Ishikawa (cell line): ENCODE measurements at regions not wholly inside any gene's neighbourhood (a gene's known extent, or its start where the extent isn't known, plus 50 kb on each side); places are given as distances from the start of the nearest gene placed in this dataset.

Experiments
- CEBPB ChIP-seq: IDR thresholded peaks from 2 replicates; pipeline ENCODE4 v1.6.1; 2012
- EGR1 ChIP-seq: IDR thresholded peaks from 2 replicates; pipeline ENCODE4 v1.6.1; 2012
- EP300 ChIP-seq: IDR thresholded peaks from 2 replicates; pipeline ENCODE4 v1.6.1; 2012; ENCODE audit warnings: borderline replicate concordance
- FOXM1 ChIP-seq: IDR thresholded peaks from 2 replicates; pipeline ENCODE4 v1.6.1; 2012; ENCODE audit warnings: low read depth, borderline replicate concordance
- MAX ChIP-seq: IDR thresholded peaks from 2 replicates; pipeline ENCODE4 v1.6.1; 2012
- RAD21 ChIP-seq: IDR thresholded peaks from 2 replicates; pipeline ENCODE4 v1.6.1; 2012; ENCODE audit warnings: low read depth
- REST ChIP-seq: IDR thresholded peaks from 2 replicates; pipeline ENCODE4 v1.6.1; 2012; ENCODE audit warnings: low read depth, mild to moderate bottlenecking
- TAF1 ChIP-seq: IDR thresholded peaks from 2 replicates; pipeline ENCODE4 v1.6.1; 2012; ENCODE audit warnings: low read depth, mild to moderate bottlenecking

GRCh38 chr20:57900226-57900905, 190.6 kb upstream of the PMEPA1 start:
- no peak for TF ChIP-seq CEBPB
- TF ChIP-seq FOXM1: no peak
- no peak for TF ChIP-seq REST
- no peak for TF ChIP-seq MAX
- TF ChIP-seq RAD21: no peak
- TF ChIP-seq TAF1: no peak
- no peak for TF ChIP-seq EGR1
- no peak for TF ChIP-seq EP300
